GM12891 (cell line): ENCODE measurements at regions not wholly inside any gene's neighbourhood (a gene's known extent, or its start where the extent isn't known, plus 50 kb on each side); places are given as distances from the start of the nearest gene placed in this dataset.

Experiments used
- POLR2A ChIP-seq: IDR thresholded peaks from 2 replicates; pipeline ENCODE4 v1.6.1; 2011; ENCODE audit warnings: low read depth, low read length, control low read depth
- POLR2AphosphoS5 ChIP-seq: IDR thresholded peaks from 2 replicates; pipeline ENCODE4 v1.6.1; 2011; ENCODE audit warnings: low read depth, low read length, control low read depth
- POU2F2 ChIP-seq: IDR thresholded peaks from 2 replicates; pipeline ENCODE4 v1.6.1; 2011; ENCODE audit warnings: low read depth, mild to moderate bottlenecking, control low read depth, low read length, moderate library complexity

GRCh38 chr4:16278178-16278577 lies 51.9 kb upstream of the TAPT1 start:
- TF ChIP-seq POLR2A (no peak), POLR2AphosphoS5 (no peak), POU2F2 (no peak)
